GM06990 (cell line): ENCODE measurements at regions not wholly inside any gene's neighbourhood (a gene's known extent, or its start where the extent isn't known, plus 50 kb on each side); places are given as distances from the start of the nearest gene placed in this dataset.

Experiments used
- DNase-seq: peaks from one replicate; pipeline ENCODE4 v3.0.0-alpha.2; 2011; ENCODE audit not compliant: insufficient read length; ENCODE audit errors: extremely low read depth
- H3K27me3 ChIP-seq: replicated peaks from 2 replicates; pipeline ENCODE4 v1.6.0; 2011; ENCODE audit warnings: low read length; ENCODE audit not compliant: control insufficient read depth, insufficient read depth
- H3K36me3 ChIP-seq: 2 replicates; pipeline ENCODE4 v1.5.1; 2011; ENCODE audit warnings: low read length; ENCODE audit not compliant: control insufficient read depth, insufficient read depth
- H3K4me3 ChIP-seq: replicated peaks from 2 replicates; pipeline ENCODE4 v1.5.1; 2011; ENCODE audit warnings: low read depth, mild to moderate bottlenecking, control low read depth, low read length
- TF ChIP-seq, protein P1 (sequence below): IDR thresholded peaks from 2 replicates; pipeline ENCODE4 v1.5.1; 2011; ENCODE audit warnings: low read length, control low read depth, mild to moderate bottlenecking, inconsistent platforms; ENCODE audit not compliant: insufficient read depth, poor library complexity, severe bottlenecking

DNA sequence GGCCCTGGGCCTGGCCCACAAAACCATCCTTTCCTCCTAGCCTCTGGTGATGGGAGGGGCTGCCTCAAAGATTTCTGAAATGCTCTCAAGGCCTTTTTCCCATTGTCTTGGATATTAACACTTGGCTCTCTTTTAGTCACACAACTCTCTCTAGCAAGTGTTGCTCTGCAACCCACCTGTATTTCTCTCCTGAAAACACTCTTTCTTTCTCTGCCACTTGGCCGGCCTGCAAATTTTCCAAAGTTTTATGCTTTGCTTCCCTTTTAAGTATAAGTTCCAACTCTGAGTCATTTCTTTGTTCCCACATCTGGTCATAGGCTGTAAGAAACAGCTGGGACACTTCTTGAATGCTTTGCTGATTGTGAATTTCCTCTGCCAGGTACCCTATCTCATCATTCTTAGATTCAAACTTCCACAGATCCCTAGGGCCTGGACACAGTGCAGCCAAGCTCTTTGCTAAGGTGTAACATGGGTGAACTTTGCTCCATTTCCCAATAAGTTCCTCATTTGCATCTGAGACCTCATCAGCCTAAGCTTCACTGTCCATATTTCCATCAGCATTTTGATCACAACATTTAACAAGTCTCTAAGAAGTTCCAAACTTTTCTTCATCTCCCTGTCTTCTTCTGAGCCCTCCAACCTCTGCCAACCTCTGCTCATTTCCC is 93.8 kb downstream of the TRIM29 start:
- no peak for DNase-seq
- no peaks in the 10 kb centered on the region; the same call in 1 of the 2 replicates for H3K27me3 ChIP-seq

DNA sequence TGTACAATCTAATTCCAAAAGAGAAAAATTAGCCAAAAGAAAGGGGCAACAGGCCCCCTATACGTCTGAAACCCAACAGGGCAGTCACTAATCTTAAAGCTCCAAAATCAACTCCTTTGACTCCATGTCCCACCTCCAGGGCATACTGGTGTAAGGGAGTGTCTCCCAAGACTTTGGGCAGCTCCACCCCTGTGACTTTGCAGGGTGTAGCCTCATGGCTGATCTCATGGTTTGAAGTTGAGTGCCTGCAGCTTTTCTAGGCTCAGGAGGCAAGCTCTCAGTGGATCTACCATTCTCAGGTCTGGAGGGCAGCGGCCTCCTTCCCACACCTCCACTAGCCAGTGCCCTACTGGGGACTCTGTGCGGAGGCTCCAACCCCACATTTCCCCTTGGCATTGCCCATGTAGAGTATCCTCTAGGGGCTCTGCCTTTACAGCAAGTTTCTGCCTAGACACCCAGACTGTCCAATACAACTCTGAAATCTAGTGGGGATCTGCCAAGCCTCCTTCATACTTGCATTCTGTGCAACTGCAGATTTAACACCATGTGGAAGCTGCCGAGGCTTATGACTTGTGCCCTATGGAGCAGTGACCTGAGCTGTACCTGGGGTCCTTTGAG is 94.5 kb downstream of the TRIM29 start:
- H3K36me3 ChIP-seq: no peaks in the 10 kb centered on the region
- DNase-seq: no peak
- TF ChIP-seq, protein P1, sequence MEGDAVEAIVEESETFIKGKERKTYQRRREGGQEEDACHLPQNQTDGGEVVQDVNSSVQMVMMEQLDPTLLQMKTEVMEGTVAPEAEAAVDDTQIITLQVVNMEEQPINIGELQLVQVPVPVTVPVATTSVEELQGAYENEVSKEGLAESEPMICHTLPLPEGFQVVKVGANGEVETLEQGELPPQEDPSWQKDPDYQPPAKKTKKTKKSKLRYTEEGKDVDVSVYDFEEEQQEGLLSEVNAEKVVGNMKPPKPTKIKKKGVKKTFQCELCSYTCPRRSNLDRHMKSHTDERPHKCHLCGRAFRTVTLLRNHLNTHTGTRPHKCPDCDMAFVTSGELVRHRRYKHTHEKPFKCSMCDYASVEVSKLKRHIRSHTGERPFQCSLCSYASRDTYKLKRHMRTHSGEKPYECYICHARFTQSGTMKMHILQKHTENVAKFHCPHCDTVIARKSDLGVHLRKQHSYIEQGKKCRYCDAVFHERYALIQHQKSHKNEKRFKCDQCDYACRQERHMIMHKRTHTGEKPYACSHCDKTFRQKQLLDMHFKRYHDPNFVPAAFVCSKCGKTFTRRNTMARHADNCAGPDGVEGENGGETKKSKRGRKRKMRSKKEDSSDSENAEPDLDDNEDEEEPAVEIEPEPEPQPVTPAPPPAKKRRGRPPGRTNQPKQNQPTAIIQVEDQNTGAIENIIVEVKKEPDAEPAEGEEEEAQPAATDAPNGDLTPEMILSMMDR: no peak
- no peaks in the 10 kb centered on the region; the same call in 1 of the 2 replicates for H3K27me3 ChIP-seq
- H3K4me3 ChIP-seq: no peak overlapping the region

More for the DNA sequence above, 93.8 kb downstream of the TRIM29 start:
- Histone ChIP-seq H3K4me3 (no peak overlapping the region), H3K36me3 (no peaks in the 10 kb centered on the region)
- TF ChIP-seq, protein P1: no peak

DNA sequence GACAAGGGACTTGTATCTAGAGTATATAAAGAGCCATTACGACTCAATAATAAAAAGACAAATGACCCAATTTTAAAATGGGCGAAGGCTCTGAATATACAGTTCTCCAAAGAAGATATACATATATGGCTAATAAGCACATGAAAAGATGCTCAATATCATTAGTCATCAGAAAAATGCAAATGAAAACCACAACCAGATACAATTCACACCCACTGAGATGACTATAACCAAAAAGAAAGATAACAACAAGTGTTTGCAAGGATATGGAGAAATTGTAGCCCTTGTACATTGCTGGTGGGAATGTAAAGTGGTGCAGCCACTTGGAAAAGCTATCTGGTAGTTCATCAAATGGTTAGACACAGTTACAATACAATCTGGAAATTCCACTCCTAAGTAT is 96.3 kb downstream of the TRIM29 start:
- no peaks in the 10 kb centered on the region for H3K36me3 ChIP-seq
- DNase-seq: no peak
- H3K4me3 ChIP-seq: no peak overlapping the region
- H3K27me3 ChIP-seq: no peaks in the 10 kb centered on the region; the same call in 1 of the 2 replicates
- TF ChIP-seq, protein P1: no peak

DNA sequence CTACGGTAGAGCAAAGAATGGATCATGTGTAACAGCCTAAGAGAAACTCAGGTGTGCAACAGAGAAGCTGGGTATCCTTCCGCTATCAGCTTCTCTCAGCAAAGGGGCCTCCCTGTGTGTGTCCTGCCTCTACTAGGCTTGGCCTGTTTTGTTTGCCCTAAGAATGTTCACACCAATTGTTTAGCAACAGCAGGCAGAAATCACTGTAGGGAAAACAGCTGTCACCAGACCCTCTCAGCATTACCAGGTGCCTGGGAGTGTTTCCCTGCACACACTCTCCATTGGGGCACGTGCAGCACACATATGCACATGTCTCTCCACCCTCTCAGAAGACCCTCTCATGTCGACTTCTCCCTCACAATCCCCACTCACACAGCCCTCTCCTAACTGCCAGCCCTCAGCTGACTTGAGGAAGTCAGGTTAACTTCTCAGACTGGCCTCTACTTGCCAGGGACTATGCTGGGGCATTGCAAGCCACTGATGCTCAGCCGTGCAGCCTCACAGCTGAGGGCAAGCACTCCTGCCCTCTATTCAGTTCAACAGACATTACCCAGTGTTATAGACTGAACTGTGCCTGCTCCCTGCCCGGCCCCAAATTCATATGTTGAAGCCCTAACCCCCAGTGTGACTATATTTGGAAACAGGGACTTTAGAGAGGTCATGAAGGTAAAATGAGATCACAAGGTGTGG is 97.6 kb downstream of the TRIM29 start:
- TF ChIP-seq, protein P1: no peak
- H3K27me3 ChIP-seq: peaks cover 2% of the 10 kb centered on the region
- no peak overlapping the region for H3K4me3 ChIP-seq
- no peaks in the 10 kb centered on the region for H3K36me3 ChIP-seq
- no peak for DNase-seq

DNA sequence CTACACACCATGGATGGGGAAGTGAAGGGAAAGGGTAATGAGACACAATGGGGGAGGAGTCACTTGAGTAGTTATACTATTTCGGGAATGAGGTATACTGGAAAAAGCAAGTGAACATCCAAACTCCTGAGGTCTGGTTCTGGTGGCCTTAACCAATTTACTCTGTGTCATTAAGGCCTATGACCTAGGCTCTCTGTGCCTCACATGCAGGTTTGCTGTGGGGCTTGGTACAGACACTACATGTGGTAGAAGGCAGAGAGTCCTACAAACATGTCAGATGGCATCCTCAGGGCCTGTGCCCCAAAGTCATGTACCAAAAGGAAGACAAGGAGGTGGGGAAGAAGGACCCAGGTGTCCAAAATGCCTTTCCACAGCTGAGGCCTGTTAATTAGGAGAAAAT is 98.9 kb downstream of the TRIM29 start:
- TF ChIP-seq, protein P1: no peak
- peaks cover 3% of the 10 kb centered on the region for H3K27me3 ChIP-seq
- no peak for DNase-seq
- H3K36me3 ChIP-seq: no peaks in the 10 kb centered on the region
- H3K4me3 ChIP-seq: no peak overlapping the region
